ENCODE measurements at regions not wholly inside any gene's neighbourhood (a gene's known extent, or its start where the extent isn't known, plus 50 kb on each side); places are given as distances from the start of the nearest gene placed in this dataset.

DNA sequence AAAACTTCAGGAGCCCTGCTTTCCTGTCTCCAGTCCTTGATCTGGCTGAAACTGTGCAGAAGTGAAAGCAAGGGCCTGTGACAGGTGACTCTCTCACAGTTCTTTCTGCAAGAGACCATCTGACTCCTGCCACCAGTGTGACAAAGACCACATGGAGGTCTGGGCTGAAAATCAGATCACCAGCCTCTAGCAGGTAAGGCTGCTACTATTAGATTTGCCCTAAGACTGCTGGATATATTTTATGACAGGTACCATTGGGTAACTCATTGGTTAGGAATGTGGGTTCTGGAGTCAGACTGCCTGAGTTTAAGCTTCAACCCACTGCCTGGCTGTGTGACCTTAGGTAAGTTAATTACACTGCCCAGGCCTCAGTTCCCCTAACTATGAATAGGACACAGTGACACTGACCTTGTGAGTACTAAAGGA, 163.3 kb upstream of the SLC7A11 start:
- no peak for TF ChIP-seq CTCF (IDR thresholded peaks at IDR 0.05; ENCODE audit: low read depth, low read length, poor library complexity, severe bottlenecking)
- TF ChIP-seq EZH2phosphoT487 (IDR thresholded peaks at IDR 0.05; ENCODE audit: borderline replicate concordance, low read length), result no peak

All from DOHH2 (cell line).